Large intestine (tissue), 3 donors: ENCODE measurements at regions not wholly inside any gene's neighbourhood (a gene's known extent, or its start where the extent isn't known, plus 50 kb on each side); places are given as distances from the start of the nearest gene placed in this dataset.

Experiments used
- DNase-seq, 2 donors: peaks; one replicate each; pipeline versions ENCODE4 v3.0.0 to v3.0.0-alpha.2; 2013
- H3K27ac ChIP-seq: one replicate; pipeline ENCODE4 v1.5.1; 2013; ENCODE audit warnings: low read length
- H3K27me3 ChIP-seq: 2 replicates; pipeline ENCODE4 v1.6.1; 2013; ENCODE audit warnings: low read length; ENCODE audit not compliant: control insufficient read depth, insufficient read depth
- H3K36me3 ChIP-seq: 2 replicates; pipeline ENCODE4 v1.6.1; 2013; ENCODE audit warnings: low read length; ENCODE audit not compliant: control insufficient read depth, insufficient read depth
- H3K4me1 ChIP-seq: one replicate; pipeline ENCODE4 v1.6.1; 2013; ENCODE audit warnings: low read length; ENCODE audit not compliant: control insufficient read depth, insufficient read depth
- H3K4me3 ChIP-seq: one replicate; pipeline ENCODE4 v1.5.1; 2013; ENCODE audit warnings: low read length
- H3K9me3 ChIP-seq: one replicate; pipeline ENCODE4 v1.6.1; 2013; ENCODE audit warnings: mild to moderate bottlenecking, low read depth, low read length, moderate library complexity; ENCODE audit not compliant: control insufficient read depth
- WGBS: methylation state at CpG from one replicate; pipeline ENCODE4 v1.1.5; 2013; ENCODE audit warnings: low lambda C conversion rate; ENCODE audit not compliant: insufficient coverage; 5-methylcytosine and 5-hydroxymethylcytosine counted together

DNA sequence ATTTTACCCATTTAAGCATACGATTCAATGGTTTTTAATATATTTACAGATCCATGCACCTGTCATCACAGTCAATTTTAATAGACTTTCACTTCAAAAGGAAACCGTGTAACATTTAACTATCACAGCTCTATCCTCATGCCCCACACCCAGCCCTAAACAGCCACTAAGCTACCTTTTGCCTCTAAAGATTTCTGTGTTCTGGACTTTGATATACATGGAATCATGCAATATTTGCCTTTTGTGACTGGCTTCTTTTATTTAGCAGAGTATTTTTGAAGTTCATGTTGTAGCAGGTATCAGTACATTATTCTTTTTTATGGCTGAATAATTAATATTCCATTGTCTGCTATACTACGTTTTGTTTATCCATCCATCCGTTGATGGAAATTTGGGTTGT, 50.3 kb upstream of the STX16 start:
- 72% methylated on average over 2 of the region's 4 CpGs for WGBS
- Histone ChIP-seq H3K4me1 (peaks cover 2% of the 10 kb centered on the region), H3K4me3 (no peak overlapping the region), H3K36me3 (no peaks in the 10 kb centered on the region), H3K27me3 (no peaks in the 10 kb centered on the region), H3K9me3 (no peaks in the 10 kb centered on the region), H3K27ac (no peak overlapping the region)
- DNase-seq, result peak in 1 of 2 donors; percentile 35

DNA sequence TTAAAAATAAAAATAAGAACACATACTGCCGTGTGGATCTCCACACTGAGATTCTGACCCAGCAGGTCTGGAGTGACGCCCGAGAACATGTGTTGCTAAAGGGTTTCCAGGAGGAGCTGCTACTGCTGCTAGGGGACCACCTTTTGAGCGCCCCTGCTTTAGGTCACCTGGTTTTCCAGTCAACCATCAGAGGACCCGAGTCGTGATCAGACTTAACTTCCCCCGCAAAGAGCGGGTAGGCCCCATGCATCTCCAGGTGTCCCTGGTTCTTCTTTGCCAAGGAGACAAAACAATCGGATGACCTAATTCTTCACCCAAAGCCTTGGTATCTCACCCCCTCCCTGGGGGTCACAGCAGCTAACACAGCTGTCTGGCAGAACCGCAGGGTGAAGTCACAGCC, 51.1 kb upstream of the STX16 start:
- WGBS, result 100% methylated on average over 1 of the region's 10 CpGs
- Histone ChIP-seq H3K9me3 (no peaks in the 10 kb centered on the region), H3K36me3 (no peaks in the 10 kb centered on the region), H3K4me3 (no peak overlapping the region), H3K27me3 (no peaks in the 10 kb centered on the region), H3K4me1 (peaks cover 2% of the 10 kb centered on the region), H3K27ac (no peak overlapping the region)
- DNase-seq, result no peak

- WGBS, result 86% methylated on average over 1 of the region's 6 CpGs
- DNase-seq, result no peak
- H3K36me3 ChIP-seq, result no peaks in the 10 kb centered on the region
Observed at GRCh38 chr20:58598211-58599015, 52.7 kb upstream of the STX16 start.

GRCh38 chr20:58597249-58597891, 53.7 kb upstream of the STX16 start:
- WGBS, result no CpG with 5 or more reads among the region's 18 CpGs
- peak overlapping the region; percentile 28 for H3K27ac ChIP-seq
- H3K4me3 ChIP-seq, result no peak overlapping the region
- peaks cover 2% of the 10 kb centered on the region for H3K4me1 ChIP-seq
- peaks cover 4% of the 10 kb centered on the region for H3K27me3 ChIP-seq
- no peaks in the 10 kb centered on the region for H3K9me3 ChIP-seq
- no peaks in the 10 kb centered on the region for H3K36me3 ChIP-seq
- DNase-seq, result peak in 1 of 2 donors; percentile 39

More at GRCh38 chr20:58598211-58599015, 52.7 kb upstream of the STX16 start:
- H3K4me3 ChIP-seq, result no peak overlapping the region
- H3K4me1 ChIP-seq, result peaks cover 2% of the 10 kb centered on the region
- H3K9me3 ChIP-seq, result no peaks in the 10 kb centered on the region
- no peak overlapping the region for H3K27ac ChIP-seq
- H3K27me3 ChIP-seq, result no peaks in the 10 kb centered on the region

DNA sequence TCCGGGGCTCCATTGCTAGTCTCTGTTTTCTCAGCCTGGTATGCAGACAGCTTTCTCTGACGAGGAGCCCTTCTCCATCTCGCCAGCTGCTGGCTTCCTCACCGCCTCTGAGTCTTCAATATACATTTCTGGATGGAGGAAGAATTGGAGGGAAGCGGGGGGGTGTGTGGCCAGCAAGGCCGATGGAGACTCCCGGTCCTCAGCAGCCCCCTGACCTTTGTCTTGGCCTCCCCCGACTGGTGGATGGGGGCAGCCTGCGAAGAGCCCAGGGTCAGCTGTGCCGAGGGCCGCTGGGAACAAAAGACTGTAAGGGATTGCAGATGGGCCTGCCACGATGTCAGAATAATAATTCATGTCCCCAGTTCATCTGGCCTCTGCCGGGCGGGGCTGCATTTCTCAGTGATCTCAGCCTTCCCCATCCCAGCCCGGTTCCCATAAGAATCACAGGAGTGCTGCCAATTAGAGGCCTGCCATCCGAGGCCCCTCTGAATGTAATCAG, 54.3 kb upstream of the STX16 start:
- Histone ChIP-seq H3K36me3 (no peaks in the 10 kb centered on the region), H3K27me3 (peaks cover 4% of the 10 kb centered on the region), H3K4me3 (no peak overlapping the region), H3K27ac (peak overlapping the region; percentile 28), H3K4me1 (peaks cover 2% of the 10 kb centered on the region), H3K9me3 (no peaks in the 10 kb centered on the region)
- DNase-seq, result peak in 1 of 2 donors; percentile 32
- no CpG with 5 or more reads among the region's 16 CpGs for WGBS

- peaks cover 2% of the 10 kb centered on the region for H3K4me1 ChIP-seq
- no peaks in the 10 kb centered on the region for H3K9me3 ChIP-seq
- H3K4me3 ChIP-seq, result no peak overlapping the region
- peak overlapping the region; percentile 28 for H3K27ac ChIP-seq
- DNase-seq, result no peak
- no CpG with 5 or more reads among the region's 6 CpGs for WGBS
- peaks cover 4% of the 10 kb centered on the region for H3K27me3 ChIP-seq
- H3K36me3 ChIP-seq, result no peaks in the 10 kb centered on the region
Observed at GRCh38 chr20:58596244-58596643, 54.8 kb upstream of the STX16 start.

DNA sequence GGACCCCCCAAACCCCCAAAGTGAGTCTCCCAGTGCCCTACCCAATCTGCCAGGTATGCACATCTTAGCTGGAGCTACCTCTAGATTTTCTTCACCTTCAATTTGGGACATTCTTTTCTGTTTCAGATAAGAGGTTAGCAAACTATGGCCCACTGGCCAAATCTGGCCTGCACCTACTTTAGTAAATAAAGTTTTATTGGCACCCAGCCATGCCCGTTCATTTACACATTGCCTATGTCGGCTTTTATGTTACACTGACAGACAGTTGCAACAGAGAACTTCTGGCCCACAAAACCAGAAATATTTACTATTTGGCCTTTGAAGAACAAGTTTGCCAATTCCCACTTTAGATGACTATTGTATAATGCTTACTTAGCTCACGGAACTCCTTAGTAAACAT, 55.9 kb upstream of the STX16 start:
- Histone ChIP-seq H3K9me3 (no peaks in the 10 kb centered on the region), H3K27me3 (peaks cover 6% of the 10 kb centered on the region), H3K36me3 (no peaks in the 10 kb centered on the region), H3K4me3 (no peak overlapping the region), H3K27ac (no peak overlapping the region), H3K4me1 (peaks cover 2% of the 10 kb centered on the region)
- DNase-seq, result no peak
- no CpG with 5 or more reads among the region's 3 CpGs for WGBS

GRCh38 chr20:58593880-58594638, 57.0 kb upstream of the STX16 start:
- Histone ChIP-seq H3K4me1 (peaks cover 2% of the 10 kb centered on the region), H3K36me3 (no peaks in the 10 kb centered on the region), H3K27ac (no peak overlapping the region), H3K9me3 (no peaks in the 10 kb centered on the region), H3K4me3 (no peak overlapping the region), H3K27me3 (peaks cover 7% of the 10 kb centered on the region)
- WGBS, result 53% methylated on average over 2 of the region's 18 CpGs
- no peak for DNase-seq

- Histone ChIP-seq H3K36me3 (no peaks in the 10 kb centered on the region), H3K9me3 (no peaks in the 10 kb centered on the region), H3K27ac (no peak overlapping the region), H3K27me3 (peaks cover 7% of the 10 kb centered on the region), H3K4me3 (no peak overlapping the region), H3K4me1 (no peaks in the 10 kb centered on the region)
- WGBS, result no CpG with 5 or more reads among the region's 13 CpGs
- no peak for DNase-seq
Observed at GRCh38 chr20:58592076-58592695, 58.9 kb upstream of the STX16 start.
